IMR-90 (cell line): ENCODE measurements at regions not wholly inside any gene's neighbourhood (a gene's known extent, or its start where the extent isn't known, plus 50 kb on each side); places are given as distances from the start of the nearest gene placed in this dataset.

Experiments
- ATAC-seq: fragments of 200-7000 bp; cut with Tn5 transposase; 2 replicates; pipeline ENCODE4 v1.9.1; 2020; ENCODE audit warnings: low read depth, mild to moderate bottlenecking, moderate library complexity
- BruUV-seq: library from RNA; stranded (reverse); fragments of 400-500 nt; replicated peaks from 2 replicates; lab custom pipeline; 2021; lab: Mats Ljungman, UMichigan
- CTCF ChIA-PET: fragments of 300-600 bp; formaldehyde crosslinking; extraction: SDS; loops from one replicate; lab custom pipeline; 2021; ENCODE audit warnings: antibody characterized with exemption; lab: Yijun Ruan, JAX
- POLR2A ChIA-PET: fragments of 300-600 bp; sonication (Branson Sonifier 250); formaldehyde crosslinking; loops from one replicate; lab custom pipeline; 2022; ENCODE audit warnings: antibody characterized with exemption; ENCODE audit not compliant: unreplicated experiment; lab: Charles Lee
- DNase-seq: peaks from one replicate; pipeline ENCODE4 v3.0.0; 2013
- H2AFZ ChIP-seq: replicated peaks from 2 replicates; pipeline ENCODE3; 2013; ENCODE audit warnings: low read length, mild to moderate bottlenecking; ENCODE audit not compliant: poor library complexity
- H2AK5ac ChIP-seq: 2 replicates; pipeline ENCODE4 v1.6.1; 2013; ENCODE audit warnings: low read depth, low read length, inconsistent platforms
- H2AK9ac ChIP-seq: replicated peaks from 2 replicates; pipeline ENCODE3; 2013; ENCODE audit warnings: mild to moderate bottlenecking, low read depth, low read length, moderate library complexity; ENCODE audit not compliant: poor library complexity
- H2BK120ac ChIP-seq: 2 replicates; pipeline ENCODE4 v1.6.1; 2013; ENCODE audit warnings: low read depth, low read length, inconsistent platforms
- H2BK15ac ChIP-seq: 3 replicates; pipeline ENCODE4 v1.6.1; 2013; ENCODE audit warnings: low read depth, low read length, inconsistent platforms
- H2BK20ac ChIP-seq: 2 replicates; pipeline ENCODE4 v1.6.1; 2013; ENCODE audit warnings: low read depth, mild to moderate bottlenecking, inconsistent platforms, low read length, moderate library complexity
- H2BK5ac ChIP-seq: 2 replicates; pipeline ENCODE4 v1.6.1; 2013; ENCODE audit warnings: mild to moderate bottlenecking, low read depth, low read length, inconsistent platforms; ENCODE audit not compliant: poor library complexity, severe bottlenecking
- H3K14ac ChIP-seq: replicated peaks from 2 replicates; pipeline ENCODE4 v1.6.1; 2013; ENCODE audit warnings: low read depth, low read length, inconsistent platforms
- H3K18ac ChIP-seq: 2 replicates; pipeline ENCODE4 v1.6.1; 2013; ENCODE audit warnings: low read depth, low read length, control low read depth
- H3K23ac ChIP-seq: 2 replicates; pipeline ENCODE4 v1.6.1; 2013; ENCODE audit warnings: low read depth, low read length, inconsistent platforms
- H3K27ac ChIP-seq: 2 replicates; pipeline ENCODE4 v1.5.1; 2013; ENCODE audit warnings: mild to moderate bottlenecking, control low read depth, low read length; ENCODE audit not compliant: insufficient read depth
- H3K27me3 ChIP-seq: 2 replicates; pipeline ENCODE4 v1.6.1; 2013; ENCODE audit warnings: low read length; ENCODE audit not compliant: control insufficient read depth, insufficient read depth
- H3K36me3 ChIP-seq: 2 replicates; pipeline ENCODE4 v1.6.1; 2013; ENCODE audit warnings: low read length, mixed read lengths; ENCODE audit not compliant: control insufficient read depth, insufficient read depth
- H3K4ac ChIP-seq: 2 replicates; pipeline ENCODE4 v1.6.1; 2013; ENCODE audit warnings: low read depth, low read length, inconsistent platforms
- H3K4me1 ChIP-seq: 2 replicates; pipeline ENCODE4 v1.6.1; 2013; ENCODE audit warnings: low read length, mixed read lengths; ENCODE audit not compliant: control insufficient read depth, insufficient read depth
- H3K4me2 ChIP-seq: 2 replicates; pipeline ENCODE4 v1.6.1; 2013; ENCODE audit warnings: low read depth, mild to moderate bottlenecking, control low read depth, low read length, moderate library complexity
- H3K4me3 ChIP-seq: 2 replicates; pipeline ENCODE4 v1.5.1; 2013; ENCODE audit warnings: low read depth, mild to moderate bottlenecking, control low read depth, low read length, moderate library complexity; ENCODE audit not compliant: insufficient read depth
- H3K56ac ChIP-seq: 2 replicates; pipeline ENCODE4 v1.6.1; 2013; ENCODE audit warnings: low read length, inconsistent platforms; ENCODE audit not compliant: insufficient read depth; ENCODE audit errors: extremely low read depth
- H3K79me1 ChIP-seq, 2 experiments: 2 replicates each; pipeline ENCODE4 v1.6.1; 2013; ENCODE audit warnings: low read length in 2 of 2, inconsistent platforms in 1 of 2, low read depth in 1 of 2
- H3K9ac ChIP-seq: 2 replicates; pipeline ENCODE4 v1.6.1; 2013; ENCODE audit warnings: low read depth, low read length, control low read depth
- H3K9me1 ChIP-seq: 2 replicates; pipeline ENCODE4 v1.6.1; 2013; ENCODE audit warnings: low read length, inconsistent platforms; ENCODE audit not compliant: insufficient read depth
- H3K9me3 ChIP-seq: 2 replicates; pipeline ENCODE4 v1.6.1; 2013; ENCODE audit warnings: low read length; ENCODE audit not compliant: control insufficient read depth, insufficient read depth
- H4K20me1 ChIP-seq: 2 replicates; pipeline ENCODE4 v1.6.1; 2013; ENCODE audit warnings: low read length, inconsistent platforms; ENCODE audit not compliant: insufficient read depth
- H4K5ac ChIP-seq: 2 replicates; pipeline ENCODE4 v1.6.1; 2013; ENCODE audit warnings: mild to moderate bottlenecking, low read depth, low read length, control low read depth
- H4K8ac ChIP-seq, 2 experiments: 2 replicates each; pipeline ENCODE4 v1.6.1; 2013; ENCODE audit warnings: low read depth in 2 of 2, low read length in 2 of 2, control low read depth in 1 of 2, inconsistent platforms in 1 of 2
- H4K91ac ChIP-seq: 2 replicates; pipeline ENCODE4 v1.6.1; 2013; ENCODE audit warnings: low read depth, low read length, inconsistent platforms; ENCODE audit not compliant: insufficient read depth
- BHLHE40 ChIP-seq: fragments of 150-350 bp; IDR thresholded peaks from 2 replicates; pipeline ENCODE4 v1.6.1; 2016; ENCODE audit warnings: mild to moderate bottlenecking, low read depth, low read length
- CEBPB ChIP-seq: IDR thresholded peaks from 2 replicates; pipeline ENCODE4 v1.6.1; 2012; ENCODE audit warnings: low read depth, low read length, improper control_type of control experiment
- CHD1 ChIP-seq: IDR thresholded peaks from 2 replicates; pipeline ENCODE4 v1.6.1; 2012; ENCODE audit warnings: low read depth, low read length, improper control_type of control experiment
- FOS ChIP-seq: fragments of 150-350 bp; IDR thresholded peaks from 2 replicates; pipeline ENCODE4 v1.6.1; 2016; ENCODE audit warnings: low read depth, low read length
- MAFK ChIP-seq: IDR thresholded peaks from 2 replicates; pipeline ENCODE4 v1.6.1; 2012; ENCODE audit warnings: low read depth, low read length, improper control_type of control experiment
- MAZ ChIP-seq: IDR thresholded peaks from 2 replicates; pipeline ENCODE4 v1.6.1; 2012; ENCODE audit warnings: low read depth, mild to moderate bottlenecking, low read length, improper control_type of control experiment, moderate library complexity, borderline replicate concordance
- MXI1 ChIP-seq: IDR thresholded peaks from 2 replicates; pipeline ENCODE4 v1.6.1; 2012; ENCODE audit warnings: low read depth, mild to moderate bottlenecking, low read length, moderate library complexity, borderline replicate concordance
- NFE2L2 ChIP-seq: fragments of 150-350 bp; IDR thresholded peaks from 2 replicates; pipeline ENCODE4 v1.6.1; 2016; ENCODE audit warnings: low read depth, mild to moderate bottlenecking, low read length
- POLR2A ChIP-seq: IDR thresholded peaks from 2 replicates; pipeline ENCODE4 v1.6.1; 2012; ENCODE audit warnings: mild to moderate bottlenecking, low read depth, low read length
- RAD21 ChIP-seq: IDR thresholded peaks from 2 replicates; pipeline ENCODE4 v1.6.1; 2012; ENCODE audit warnings: low read length, improper control_type of control experiment
- RCOR1 ChIP-seq: IDR thresholded peaks from 2 replicates; pipeline ENCODE4 v1.6.1; 2012; ENCODE audit warnings: mild to moderate bottlenecking, low read length, improper control_type of control experiment; ENCODE audit not compliant: insufficient replicate concordance
- RFX5 ChIP-seq: IDR thresholded peaks from 2 replicates; pipeline ENCODE4 v1.8.0; 2012; ENCODE audit warnings: low read depth, mild to moderate bottlenecking, low read length, moderate library complexity
- SMC3 ChIP-seq: fragments of 150-350 bp; IDR thresholded peaks from 2 replicates; pipeline ENCODE4 v1.6.1; 2016; ENCODE audit warnings: low read depth, mild to moderate bottlenecking, antibody characterized with exemption, low read length, moderate library complexity
- WGBS, 2 experiments: methylation state at CpG; one replicate each; pipeline versions ENCODE4 v1.1.5 to v1.1.7; 2013; ENCODE audit warnings: missing lambda C conversion rate in 2 of 2; ENCODE audit not compliant: insufficient read length in 1 of 2; ENCODE audit errors: extremely low coverage in 2 of 2; 5-methylcytosine and 5-hydroxymethylcytosine counted together
- dilution Hi-C: fragments of 300-500 bp; cut with HindIII; formaldehyde crosslinking; loops from one replicate; pipeline ENCODE4 v1.14.3; 2018; ENCODE audit warnings: low sequenced_read_pairs; ENCODE audit not compliant: unreplicated experiment
- in situ Hi-C: fragments of 300-500 bp; cut with MboI; formaldehyde crosslinking; loops from 3 replicates; pipeline ENCODE4 v1.14.3; 2019; ENCODE audit warnings: low sequenced_read_pairs, inconsistent platforms, mixed read lengths
- intact Hi-C: fragments of 100-400 bp; cut with micrococcal nuclease; formaldehyde crosslinking; loops from 2 replicates; pipeline ENCODE4 v1.10.0; 2022
- TF ChIP-seq, protein P1 (sequence below): fragments of 150-350 bp; IDR thresholded peaks from 2 replicates; pipeline ENCODE4 v1.6.1; 2017; ENCODE audit warnings: mild to moderate bottlenecking, antibody characterized with exemption, low read length, low read depth
- TF ChIP-seq, protein P2 (sequence below): fragments of 150-350 bp; IDR thresholded peaks from 2 replicates; pipeline ENCODE4 v1.6.1; 2016; ENCODE audit warnings: low read depth, mild to moderate bottlenecking, low read length, moderate library complexity, borderline replicate concordance
- TF ChIP-seq, protein P3 (sequence below): conservative IDR thresholded peaks from 2 replicates; pipeline ENCODE4 v1.5.1; 2012; ENCODE audit warnings: mild to moderate bottlenecking, low read depth, low read length, improper control_type of control experiment

DNA sequence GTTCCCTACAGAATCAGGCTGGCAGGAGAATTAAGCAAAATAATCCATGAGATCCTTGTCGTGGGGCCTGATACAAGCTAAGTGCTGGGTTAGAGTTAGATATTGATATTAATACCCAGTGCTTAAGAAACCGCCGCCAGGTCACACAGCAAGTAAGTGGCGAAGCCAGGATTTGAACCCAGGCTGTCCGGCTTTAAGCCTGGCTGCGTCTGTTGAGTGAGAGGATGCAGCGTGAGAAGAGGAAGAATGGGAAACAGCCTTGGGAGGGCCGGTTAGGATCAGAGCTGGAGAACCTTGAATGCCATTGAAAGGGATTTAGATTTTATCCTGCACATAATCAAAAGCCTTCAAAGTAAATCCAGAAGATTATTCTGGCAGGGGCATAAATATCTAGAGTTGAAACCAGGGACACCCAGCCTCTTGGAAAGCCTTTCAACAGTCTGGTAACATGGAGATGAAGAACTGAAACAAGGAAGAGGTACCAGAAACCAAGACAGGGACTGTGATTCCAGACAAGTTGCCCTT lies 64.8 kb upstream of the HELT start:
- H3K9ac ChIP-seq, result no peak overlapping the region
- H3K56ac ChIP-seq, result no peak overlapping the region
- H3K9me1 ChIP-seq, result no peaks in the 10 kb centered on the region
- no peak overlapping the region for H4K91ac ChIP-seq
- H3K4me3 ChIP-seq, result no peak overlapping the region
- BruUV-seq, result no TSS peak
- H3K14ac ChIP-seq, result no peak overlapping the region
- H3K27ac ChIP-seq, result no peak overlapping the region
- no peaks in the 10 kb centered on the region for H3K36me3 ChIP-seq
- H4K20me1 ChIP-seq, result no peaks in the 10 kb centered on the region
- no peak overlapping the region for H3K23ac ChIP-seq
- dilution Hi-C loops (no loop called here), in situ Hi-C loops (no loop called here), intact Hi-C loops (no loop called here)
- WGBS, 2 experiments, result 52% methylated on average over 6 of the region's 8 CpGs; no CpG with 5 or more reads in 1 of the 2 experiments
- H2BK120ac ChIP-seq, result no peak overlapping the region
- H3K4ac ChIP-seq, result no peak overlapping the region
- no peak overlapping the region for H2AK9ac ChIP-seq
- H2BK5ac ChIP-seq, result no peak overlapping the region
- H3K9me3 ChIP-seq, result no peaks in the 10 kb centered on the region
- H3K4me1 ChIP-seq, result no peaks in the 10 kb centered on the region
- no peak overlapping the region for H2BK15ac ChIP-seq
- POLR2A ChIA-PET, result no interaction called here
- no peak overlapping the region for H3K4me2 ChIP-seq
- no peak overlapping the region for H4K8ac ChIP-seq
- no peaks in the 10 kb centered on the region for H3K79me1 ChIP-seq
- DNase-seq (no peak), ATAC-seq (no peak)
- no peak overlapping the region for H2AK5ac ChIP-seq
- no peak overlapping the region for H3K18ac ChIP-seq
- H3K27me3 ChIP-seq, result no peaks in the 10 kb centered on the region; the same call in 1 of the 2 replicates
- H2AFZ ChIP-seq, result no peak overlapping the region
- CTCF ChIA-PET, result no interaction called here
- no peak overlapping the region for H4K5ac ChIP-seq
- TF ChIP-seq, protein P1, sequence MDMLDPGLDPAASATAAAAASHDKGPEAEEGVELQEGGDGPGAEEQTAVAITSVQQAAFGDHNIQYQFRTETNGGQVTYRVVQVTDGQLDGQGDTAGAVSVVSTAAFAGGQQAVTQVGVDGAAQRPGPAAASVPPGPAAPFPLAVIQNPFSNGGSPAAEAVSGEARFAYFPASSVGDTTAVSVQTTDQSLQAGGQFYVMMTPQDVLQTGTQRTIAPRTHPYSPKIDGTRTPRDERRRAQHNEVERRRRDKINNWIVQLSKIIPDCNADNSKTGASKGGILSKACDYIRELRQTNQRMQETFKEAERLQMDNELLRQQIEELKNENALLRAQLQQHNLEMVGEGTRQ, result no peak
- TF ChIP-seq MXI1 (no peak), RFX5 (no peak), CHD1 (no peak), POLR2A (no peak), CEBPB (no peak), SMC3 (no peak), FOS (no peak), MAZ (no peak), BHLHE40 (no peak), RCOR1 (no peak), NFE2L2 (no peak), RAD21 (no peak), MAFK (no peak)
- TF ChIP-seq, protein P2, sequence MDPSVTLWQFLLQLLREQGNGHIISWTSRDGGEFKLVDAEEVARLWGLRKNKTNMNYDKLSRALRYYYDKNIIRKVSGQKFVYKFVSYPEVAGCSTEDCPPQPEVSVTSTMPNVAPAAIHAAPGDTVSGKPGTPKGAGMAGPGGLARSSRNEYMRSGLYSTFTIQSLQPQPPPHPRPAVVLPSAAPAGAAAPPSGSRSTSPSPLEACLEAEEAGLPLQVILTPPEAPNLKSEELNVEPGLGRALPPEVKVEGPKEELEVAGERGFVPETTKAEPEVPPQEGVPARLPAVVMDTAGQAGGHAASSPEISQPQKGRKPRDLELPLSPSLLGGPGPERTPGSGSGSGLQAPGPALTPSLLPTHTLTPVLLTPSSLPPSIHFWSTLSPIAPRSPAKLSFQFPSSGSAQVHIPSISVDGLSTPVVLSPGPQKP, result no peak
- TF ChIP-seq, protein P3, sequence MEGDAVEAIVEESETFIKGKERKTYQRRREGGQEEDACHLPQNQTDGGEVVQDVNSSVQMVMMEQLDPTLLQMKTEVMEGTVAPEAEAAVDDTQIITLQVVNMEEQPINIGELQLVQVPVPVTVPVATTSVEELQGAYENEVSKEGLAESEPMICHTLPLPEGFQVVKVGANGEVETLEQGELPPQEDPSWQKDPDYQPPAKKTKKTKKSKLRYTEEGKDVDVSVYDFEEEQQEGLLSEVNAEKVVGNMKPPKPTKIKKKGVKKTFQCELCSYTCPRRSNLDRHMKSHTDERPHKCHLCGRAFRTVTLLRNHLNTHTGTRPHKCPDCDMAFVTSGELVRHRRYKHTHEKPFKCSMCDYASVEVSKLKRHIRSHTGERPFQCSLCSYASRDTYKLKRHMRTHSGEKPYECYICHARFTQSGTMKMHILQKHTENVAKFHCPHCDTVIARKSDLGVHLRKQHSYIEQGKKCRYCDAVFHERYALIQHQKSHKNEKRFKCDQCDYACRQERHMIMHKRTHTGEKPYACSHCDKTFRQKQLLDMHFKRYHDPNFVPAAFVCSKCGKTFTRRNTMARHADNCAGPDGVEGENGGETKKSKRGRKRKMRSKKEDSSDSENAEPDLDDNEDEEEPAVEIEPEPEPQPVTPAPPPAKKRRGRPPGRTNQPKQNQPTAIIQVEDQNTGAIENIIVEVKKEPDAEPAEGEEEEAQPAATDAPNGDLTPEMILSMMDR, result no peak
- no peak overlapping the region for H2BK20ac ChIP-seq
